GM12874 (cell line): ENCODE measurements at regions not wholly inside any gene's neighbourhood (a gene's known extent, or its start where the extent isn't known, plus 50 kb on each side); places are given as distances from the start of the nearest gene placed in this dataset.

Experiments
- CTCF ChIP-seq: IDR thresholded peaks from 2 replicates; pipeline ENCODE4 v1.5.1; 2011; ENCODE audit warnings: low read depth, mild to moderate bottlenecking, control low read depth, low read length, moderate library complexity; ENCODE audit not compliant: insufficient read depth

DNA sequence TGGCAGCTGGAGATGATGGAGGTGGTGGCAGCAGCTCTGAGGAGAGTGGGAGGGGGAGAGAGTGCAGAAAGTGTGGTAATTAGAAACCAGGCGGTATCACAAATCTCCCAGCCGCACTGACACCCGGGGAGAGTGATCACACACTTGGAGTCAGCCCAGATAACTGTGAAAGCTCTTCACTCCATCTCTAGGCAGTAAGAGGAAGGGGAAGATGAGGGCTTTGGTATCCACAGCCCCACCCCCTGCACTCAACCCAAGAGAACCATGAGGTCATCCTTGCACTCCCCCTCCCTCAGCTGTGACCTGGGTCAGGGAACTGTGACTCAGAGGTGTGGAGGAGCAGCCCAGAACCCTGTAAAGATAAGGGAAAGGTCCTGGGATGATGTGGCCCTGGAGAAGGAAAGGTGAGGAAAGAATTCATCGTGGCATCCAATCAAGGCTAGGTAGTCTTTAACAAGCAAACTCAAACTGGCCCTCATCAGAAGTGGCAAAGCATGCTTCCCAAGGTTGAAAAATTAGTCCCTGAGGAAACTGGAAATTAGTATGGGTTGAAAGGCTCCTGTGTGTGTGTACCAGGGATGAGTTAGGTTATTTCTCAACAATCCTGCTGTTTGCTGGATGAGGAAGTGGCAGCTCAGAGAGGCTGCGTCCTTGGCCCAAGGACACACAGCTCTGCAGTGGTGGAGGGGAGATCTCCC lies 111.0 kb upstream of the LHX5 start:
- TF ChIP-seq CTCF = no peak

DNA sequence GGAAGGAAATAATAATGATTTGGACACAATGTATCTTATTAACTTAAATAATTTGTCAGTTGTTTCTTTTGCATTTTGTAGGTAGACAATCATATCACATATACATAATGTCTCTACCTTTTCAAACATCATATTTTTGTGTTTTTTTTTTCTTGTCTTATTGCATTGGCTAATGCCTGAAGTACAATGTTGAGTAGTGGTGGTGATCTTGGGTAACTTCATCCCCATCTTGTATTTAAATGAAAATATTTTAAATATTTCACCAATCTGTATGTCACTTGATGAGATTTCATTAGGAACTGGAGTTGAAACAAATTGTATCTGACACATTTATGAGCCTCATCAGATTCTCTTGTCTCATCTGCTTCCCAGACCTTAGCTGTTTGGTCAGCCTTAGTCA lies 109.7 kb upstream of the LHX5 start:
- no peak for TF ChIP-seq CTCF

DNA sequence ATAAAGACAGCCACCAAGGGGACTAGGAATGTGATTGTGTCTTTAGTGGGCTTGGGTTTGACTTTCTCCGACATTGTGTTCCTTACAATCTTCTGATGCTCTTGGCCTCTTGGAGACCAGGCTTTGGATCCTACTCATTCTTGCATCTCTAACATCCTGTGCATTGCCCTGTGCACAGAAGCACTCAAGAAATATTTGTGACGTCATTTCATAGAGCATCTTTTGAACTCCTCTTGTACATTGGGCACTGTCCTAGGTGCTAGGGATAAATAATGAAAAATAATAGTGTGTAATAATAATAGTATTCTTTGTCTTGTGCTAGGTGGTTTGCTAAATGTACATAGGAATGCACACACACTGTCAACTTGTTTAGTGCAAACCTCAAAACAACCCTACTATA lies 108.8 kb upstream of the LHX5 start:
- no peak for TF ChIP-seq CTCF

DNA sequence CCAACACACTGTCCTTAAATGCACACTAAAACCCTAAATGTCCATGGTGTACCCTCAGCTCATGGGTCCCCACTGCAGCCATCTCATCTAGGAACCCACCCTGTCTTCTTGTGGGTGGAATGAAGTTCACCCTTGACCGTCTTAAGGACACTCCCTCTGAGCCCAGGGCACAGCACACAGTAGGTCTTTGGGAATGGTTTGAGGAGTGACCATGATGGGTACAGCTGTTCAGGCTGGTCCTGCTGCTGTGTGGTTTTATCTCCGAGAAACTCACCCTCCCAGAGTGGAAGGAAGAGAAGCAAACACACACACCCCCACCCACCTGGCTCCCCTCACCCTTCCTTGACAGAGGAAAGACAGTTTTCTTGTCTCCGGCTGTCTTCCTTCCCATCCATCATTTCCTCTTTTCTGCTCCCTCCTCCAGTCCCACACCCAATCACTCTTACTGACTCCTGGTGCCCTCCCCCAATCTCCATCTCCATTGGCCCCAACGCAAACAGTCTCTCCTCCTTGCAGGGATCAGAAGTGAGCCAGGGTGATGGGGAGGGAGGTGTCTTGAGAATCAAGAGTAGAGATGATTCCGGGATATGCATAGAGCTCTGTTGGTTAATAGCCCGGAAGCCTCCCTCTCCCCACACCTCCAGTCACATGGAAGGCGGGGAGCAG lies 105.9 kb upstream of the LHX5 start:
- no peak for TF ChIP-seq CTCF

DNA sequence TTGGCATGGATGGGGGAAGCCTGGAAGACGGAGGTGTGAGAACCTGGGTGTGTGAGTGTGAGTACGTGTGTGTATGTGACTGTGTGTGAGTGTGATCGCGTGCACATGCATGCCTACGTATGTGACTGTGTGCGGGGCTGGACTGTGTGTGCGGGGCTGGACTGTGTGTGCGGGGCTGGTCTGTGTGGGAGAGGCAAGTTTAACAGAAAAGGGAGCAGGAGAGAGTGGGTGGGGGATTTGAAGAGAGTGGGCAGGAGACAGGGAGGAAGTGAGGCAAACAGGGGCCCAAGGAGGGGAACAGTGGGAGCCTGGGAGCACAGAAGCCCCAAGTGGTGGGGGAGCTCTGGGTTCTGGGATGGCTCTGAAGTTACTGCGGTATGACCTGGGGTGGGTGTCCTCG lies 103.7 kb upstream of the LHX5 start:
- no peak for TF ChIP-seq CTCF

GRCh38 chr12:113573148-113573547 lies 101.5 kb upstream of the LHX5 start:
- TF ChIP-seq CTCF = no peak

- TF ChIP-seq CTCF = no peak
These were observed 100.0 kb upstream of the LHX5 start for GRCh38 chr12:113571713-113572112.
